Neural cell (in vitro differentiated cells): ENCODE measurements at regions not wholly inside any gene's neighbourhood (a gene's known extent, or its start where the extent isn't known, plus 50 kb on each side); places are given as distances from the start of the nearest gene placed in this dataset.

ENCODE experiments used
- H2AFZ ChIP-seq: fragments of 200-600, 300-800 bp; sonication (generic), shearing (Covaris generic); 2 replicates; pipeline ENCODE4 v1.6.0; 2014; ENCODE audit warnings: low read depth, mild to moderate bottlenecking, antibody characterized with exemption, low read length, moderate library complexity
- H3F3A ChIP-seq: fragments of 200-600 bp; shearing (Covaris generic); 2 replicates; pipeline ENCODE4 v1.6.1; 2016; ENCODE audit warnings: mild to moderate bottlenecking, moderate library complexity, mixed read lengths, antibody characterized with exemption, low read length; ENCODE audit not compliant: insufficient read depth, poor library complexity, severe bottlenecking
- H3K27ac ChIP-seq: fragments of 200-600, 300-800 bp; sonication (generic), shearing (Covaris generic); 2 replicates; pipeline ENCODE4 v1.5.1; 2014; ENCODE audit warnings: mild to moderate bottlenecking, low read length, moderate library complexity
- H3K27me3 ChIP-seq: fragments of 300-800, 200-600 bp; sonication (generic), shearing (Covaris generic); 2 replicates; pipeline ENCODE4 v1.6.0; 2014; ENCODE audit warnings: mild to moderate bottlenecking, low read depth, low read length, moderate library complexity; ENCODE audit not compliant: insufficient read depth
- H3K36me3 ChIP-seq: fragments of 300-800, 200-600 bp; sonication (generic), shearing (Covaris generic); 2 replicates; pipeline ENCODE4 v1.5.1; 2014; ENCODE audit warnings: mild to moderate bottlenecking, antibody characterized with exemption, low read length, moderate library complexity; ENCODE audit not compliant: insufficient read depth
- H3K4me2 ChIP-seq: fragments of 300-800, 200-600 bp; sonication (generic), shearing (Covaris generic); 2 replicates; pipeline ENCODE4 v1.6.0; 2014; ENCODE audit warnings: mild to moderate bottlenecking, low read length
- H3K4me3 ChIP-seq: fragments of 300-800, 200-600 bp; sonication (generic), shearing (Covaris generic); 2 replicates; pipeline ENCODE4 v1.5.1; 2014; ENCODE audit warnings: mild to moderate bottlenecking, low read length, moderate library complexity
- H3K79me2 ChIP-seq: fragments of 200-600 bp; shearing (Covaris generic); replicated peaks from 2 replicates; pipeline ENCODE4 v1.6.0; 2014; ENCODE audit warnings: mild to moderate bottlenecking, low read length, moderate library complexity; ENCODE audit not compliant: insufficient read depth
- H3K9ac ChIP-seq: fragments of 300-800, 200-600 bp; sonication (generic), shearing (Covaris generic); 2 replicates; pipeline ENCODE4 v1.6.1; 2016; ENCODE audit warnings: mild to moderate bottlenecking, low read length, mixed read lengths
- H3K9me2 ChIP-seq: fragments of 200-600 bp; shearing (Covaris generic); 2 replicates; pipeline ENCODE4 v1.6.1; 2016; ENCODE audit warnings: mild to moderate bottlenecking, low read length, mixed read lengths; ENCODE audit not compliant: insufficient read depth
- H3K9me3 ChIP-seq: fragments of 200-600, 300-800 bp; sonication (generic), shearing (Covaris generic); 2 replicates; pipeline ENCODE4 v1.6.1; 2016; ENCODE audit warnings: mild to moderate bottlenecking, mixed run types, low read length, moderate library complexity, mixed read lengths
- H4K20me1 ChIP-seq: fragments of 200-600 bp; shearing (Covaris generic); 2 replicates; pipeline ENCODE4 v1.6.1; 2016; ENCODE audit warnings: mild to moderate bottlenecking, mixed run types; ENCODE audit not compliant: insufficient read depth
- CTCF ChIP-seq: fragments of 450-650 bp; IDR thresholded peaks from 2 replicates; pipeline ENCODE4 v1.5.1; 2014; ENCODE audit warnings: antibody characterized with exemption, mild to moderate bottlenecking, moderate library complexity; ENCODE audit not compliant: poor library complexity, severe bottlenecking
- EP300 ChIP-seq: fragments of 450-650 bp; conservative IDR thresholded peaks from 2 replicates; pipeline ENCODE4 v1.6.1; 2014; ENCODE audit warnings: antibody characterized with exemption, mild to moderate bottlenecking, moderate library complexity; ENCODE audit not compliant: poor library complexity, severe bottlenecking
- EZH2 ChIP-seq: fragments of 200-600, 300-800 bp; shearing (Covaris generic), sonication (generic); IDR thresholded peaks from 2 replicates; pipeline ENCODE4 v1.6.1; 2014; ENCODE audit warnings: antibody characterized with exemption, low read length, borderline replicate concordance, mild to moderate bottlenecking; ENCODE audit not compliant: insufficient read depth, poor library complexity, severe bottlenecking
- MXI1 ChIP-seq: fragments of 450-650 bp; conservative IDR thresholded peaks from 2 replicates; pipeline ENCODE4 v1.6.1; 2014; ENCODE audit warnings: antibody characterized with exemption, mild to moderate bottlenecking; ENCODE audit not compliant: poor library complexity, severe bottlenecking
- POLR2AphosphoS5 ChIP-seq: IDR thresholded peaks from 2 replicates; pipeline ENCODE4 v1.6.1; 2012
- RAD21 ChIP-seq: fragments of 450-650 bp; conservative IDR thresholded peaks from 2 replicates; pipeline ENCODE4 v1.6.1; 2014; ENCODE audit warnings: antibody characterized with exemption, mild to moderate bottlenecking, moderate library complexity
- SMC3 ChIP-seq: fragments of 450-650 bp; conservative IDR thresholded peaks from 2 replicates; pipeline ENCODE4 v1.6.1; 2014; ENCODE audit warnings: antibody characterized with exemption, mild to moderate bottlenecking, moderate library complexity; ENCODE audit not compliant: poor library complexity
- TAF1 ChIP-seq: IDR thresholded peaks from 2 replicates; pipeline ENCODE4 v1.6.1; 2012; ENCODE audit warnings: low read depth
- TF ChIP-seq, protein P1 (sequence below): IDR thresholded peaks from 2 replicates; pipeline ENCODE4 v1.6.1; 2012; ENCODE audit warnings: borderline replicate concordance

- Histone ChIP-seq H3K79me2 (no peaks in the 10 kb centered on the region), H3K4me2 (no peak overlapping the region)
- TF ChIP-seq EZH2 (no peak), MXI1 (no peak), EP300 (no peak), CTCF (no peak), SMC3 (no peak), TAF1 (no peak), POLR2AphosphoS5 (no peak), RAD21 (no peak)
- TF ChIP-seq, protein P1, sequence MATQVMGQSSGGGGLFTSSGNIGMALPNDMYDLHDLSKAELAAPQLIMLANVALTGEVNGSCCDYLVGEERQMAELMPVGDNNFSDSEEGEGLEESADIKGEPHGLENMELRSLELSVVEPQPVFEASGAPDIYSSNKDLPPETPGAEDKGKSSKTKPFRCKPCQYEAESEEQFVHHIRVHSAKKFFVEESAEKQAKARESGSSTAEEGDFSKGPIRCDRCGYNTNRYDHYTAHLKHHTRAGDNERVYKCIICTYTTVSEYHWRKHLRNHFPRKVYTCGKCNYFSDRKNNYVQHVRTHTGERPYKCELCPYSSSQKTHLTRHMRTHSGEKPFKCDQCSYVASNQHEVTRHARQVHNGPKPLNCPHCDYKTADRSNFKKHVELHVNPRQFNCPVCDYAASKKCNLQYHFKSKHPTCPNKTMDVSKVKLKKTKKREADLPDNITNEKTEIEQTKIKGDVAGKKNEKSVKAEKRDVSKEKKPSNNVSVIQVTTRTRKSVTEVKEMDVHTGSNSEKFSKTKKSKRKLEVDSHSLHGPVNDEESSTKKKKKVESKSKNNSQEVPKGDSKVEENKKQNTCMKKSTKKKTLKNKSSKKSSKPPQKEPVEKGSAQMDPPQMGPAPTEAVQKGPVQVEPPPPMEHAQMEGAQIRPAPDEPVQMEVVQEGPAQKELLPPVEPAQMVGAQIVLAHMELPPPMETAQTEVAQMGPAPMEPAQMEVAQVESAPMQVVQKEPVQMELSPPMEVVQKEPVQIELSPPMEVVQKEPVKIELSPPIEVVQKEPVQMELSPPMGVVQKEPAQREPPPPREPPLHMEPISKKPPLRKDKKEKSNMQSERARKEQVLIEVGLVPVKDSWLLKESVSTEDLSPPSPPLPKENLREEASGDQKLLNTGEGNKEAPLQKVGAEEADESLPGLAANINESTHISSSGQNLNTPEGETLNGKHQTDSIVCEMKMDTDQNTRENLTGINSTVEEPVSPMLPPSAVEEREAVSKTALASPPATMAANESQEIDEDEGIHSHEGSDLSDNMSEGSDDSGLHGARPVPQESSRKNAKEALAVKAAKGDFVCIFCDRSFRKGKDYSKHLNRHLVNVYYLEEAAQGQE: no peak
Measured at GRCh38 chr4:60241866-60242265, 958.3 kb upstream of the ADGRL3 start.

GRCh38 chr4:60249784-60250183, 950.3 kb upstream of the ADGRL3 start:
- no peaks in the 10 kb centered on the region for H4K20me1 ChIP-seq
- TF ChIP-seq POLR2AphosphoS5: no peak
- TF ChIP-seq CTCF: no peak
- no peak for TF ChIP-seq TAF1
- TF ChIP-seq, protein P1: no peak
- TF ChIP-seq RAD21: no peak
- H3K79me2 ChIP-seq: no peaks in the 10 kb centered on the region
- H3F3A ChIP-seq: no peaks in the 10 kb centered on the region
- H2AFZ ChIP-seq: no peak overlapping the region
- H3K36me3 ChIP-seq: no peaks in the 10 kb centered on the region
- H3K27me3 ChIP-seq: no peaks in the 10 kb centered on the region
- no peak overlapping the region for H3K27ac ChIP-seq
- H3K9me2 ChIP-seq: no peaks in the 10 kb centered on the region
- no peak overlapping the region for H3K9ac ChIP-seq
- no peak overlapping the region for H3K4me2 ChIP-seq
- H3K9me3 ChIP-seq: no peaks in the 10 kb centered on the region
- no peak overlapping the region for H3K4me3 ChIP-seq

More at GRCh38 chr4:60241866-60242265, 958.3 kb upstream of the ADGRL3 start:
- no peaks in the 10 kb centered on the region for H3K9me3 ChIP-seq
- H3K9me2 ChIP-seq: no peaks in the 10 kb centered on the region
- H3K36me3 ChIP-seq: no peaks in the 10 kb centered on the region
- no peak overlapping the region for H3K27ac ChIP-seq
- H3K9ac ChIP-seq: no peak overlapping the region
- no peak overlapping the region for H2AFZ ChIP-seq
- H3K27me3 ChIP-seq: no peaks in the 10 kb centered on the region
- no peaks in the 10 kb centered on the region for H3F3A ChIP-seq
- no peak overlapping the region for H3K4me3 ChIP-seq
- no peaks in the 10 kb centered on the region for H4K20me1 ChIP-seq
